SK-N-SH treated with all-trans-retinoic acid at 6 μM for 48 hours (cell line): ENCODE measurements at regions not wholly inside any gene's neighbourhood (a gene's known extent, or its start where the extent isn't known, plus 50 kb on each side); places are given as distances from the start of the nearest gene placed in this dataset.

Experiments used
- CREB5 ChIP-seq: fragments of 250-450 bp; sonication (Bioruptor Pico); IDR thresholded peaks from 2 replicates; pipeline ENCODE4 v1.5.1; 2020; ENCODE audit warnings: low read depth, mild to moderate bottlenecking, moderate library complexity
- CSDC2 ChIP-seq: fragments of 250-450 bp; sonication (Bioruptor Pico); IDR thresholded peaks from 2 replicates; pipeline ENCODE4 v1.5.0; 2020; ENCODE audit warnings: mild to moderate bottlenecking, moderate library complexity
- GLIS3 ChIP-seq: fragments of 250-450 bp; sonication (Bioruptor Pico); IDR thresholded peaks from 2 replicates; pipeline ENCODE4 v1.5.0; 2020; ENCODE audit warnings: mild to moderate bottlenecking, moderate library complexity
- PATZ1 ChIP-seq: fragments of 250-450 bp; sonication (Bioruptor Pico); IDR thresholded peaks from 2 replicates; pipeline ENCODE4 v1.8.0; 2020; ENCODE audit warnings: mild to moderate bottlenecking, moderate library complexity, borderline replicate concordance
- POU6F1 ChIP-seq: fragments of 250-450 bp; sonication (Bioruptor Pico); IDR thresholded peaks from 2 replicates; pipeline ENCODE4 v1.8.0; 2021; ENCODE audit warnings: low read depth, mild to moderate bottlenecking, moderate library complexity, borderline replicate concordance
- RARB ChIP-seq: fragments of 250-450 bp; sonication (Bioruptor Pico); IDR thresholded peaks from 2 replicates; pipeline ENCODE4 v1.8.0; 2021; ENCODE audit warnings: mild to moderate bottlenecking, moderate library complexity
- SNAI2 ChIP-seq: fragments of 250-450 bp; sonication (Bioruptor Pico); IDR thresholded peaks from 2 replicates; pipeline ENCODE4 v1.5.0; 2020; ENCODE audit warnings: mild to moderate bottlenecking, moderate library complexity
- TCF4 ChIP-seq: fragments of 250-450 bp; sonication (Bioruptor Pico); IDR thresholded peaks from 2 replicates; pipeline ENCODE4 v1.8.0; 2021; ENCODE audit warnings: mild to moderate bottlenecking, moderate library complexity, borderline replicate concordance
- TOX ChIP-seq: fragments of 250-450 bp; sonication (Bioruptor Pico); IDR thresholded peaks from 2 replicates; pipeline ENCODE4 v1.8.0; 2021; ENCODE audit warnings: mild to moderate bottlenecking, moderate library complexity, borderline replicate concordance
- TSHZ2 ChIP-seq: fragments of 250-450 bp; sonication (Bioruptor Pico); IDR thresholded peaks from 2 replicates; pipeline ENCODE4 v1.5.0; 2020; ENCODE audit warnings: mild to moderate bottlenecking, moderate library complexity
- ZFP3 ChIP-seq: fragments of 250-450 bp; sonication (Bioruptor Pico); IDR thresholded peaks from 2 replicates; pipeline ENCODE4 v1.5.0; 2020; ENCODE audit warnings: mild to moderate bottlenecking, moderate library complexity
- ZNF565 ChIP-seq: fragments of 450-650 bp; formaldehyde crosslinking; conservative IDR thresholded peaks from 2 replicates; pipeline ENCODE4 v1.5.0; 2020; ENCODE audit warnings: low read depth, mild to moderate bottlenecking, moderate library complexity
- ZNF70 ChIP-seq: fragments of 450-650 bp; formaldehyde crosslinking; IDR thresholded peaks from 2 replicates; pipeline ENCODE4 v1.5.0; 2020; ENCODE audit warnings: mild to moderate bottlenecking, moderate library complexity

DNA sequence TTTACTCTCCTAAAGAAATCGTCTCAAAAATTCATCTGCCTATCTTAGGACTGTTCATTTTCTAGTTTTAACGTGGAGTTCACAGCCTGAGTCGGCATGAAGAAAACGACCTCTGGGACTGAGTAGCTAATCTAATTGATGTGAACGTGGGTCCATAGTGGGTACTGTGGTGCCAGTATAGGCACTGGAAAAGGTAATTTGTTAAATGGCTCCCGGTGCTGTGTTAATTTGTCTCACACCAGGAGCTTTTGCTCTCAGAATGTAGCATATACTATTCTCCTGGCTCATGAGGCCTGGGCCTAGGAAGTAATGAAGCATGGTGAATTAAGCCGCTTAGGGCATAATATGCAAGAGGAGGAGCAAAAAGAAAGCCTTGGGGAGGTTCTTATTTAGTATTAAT lies 414.4 kb upstream of the NXPH2 start:
- TF ChIP-seq TOX (CRISPR knock-in tag) (no peak), CREB5 (CRISPR knock-in tag) (no peak), SNAI2 (CRISPR knock-in tag) (no peak), PATZ1 (CRISPR knock-in tag) (no peak), ZFP3 (CRISPR knock-in tag) (no peak), ZNF565 (CRISPR knock-in tag) (no peak), ZNF70 (CRISPR knock-in tag) (no peak), GLIS3 (CRISPR knock-in tag) (no peak), RARB (CRISPR knock-in tag) (no peak), CSDC2 (CRISPR knock-in tag) (no peak), TSHZ2 (CRISPR knock-in tag) (no peak), TCF4 (no peak), POU6F1 (CRISPR knock-in tag) (no peak)
